ENCODE measurements at regions not wholly inside any gene's neighbourhood (a gene's known extent, or its start where the extent isn't known, plus 50 kb on each side); places are given as distances from the start of the nearest gene placed in this dataset.

GRCh38 chr13:31949486-31949885, 82.1 kb upstream of the FRY start:
- TF ChIP-seq CTCF (conservative IDR thresholded peaks at IDR 0.05) = no peak

GRCh38 chr13:31950111-31950815, 81.3 kb upstream of the FRY start:
- no peak for TF ChIP-seq CTCF (conservative IDR thresholded peaks at IDR 0.05)
- no peak overlapping the region for H3K27ac ChIP-seq

More at GRCh38 chr13:31949486-31949885, 82.1 kb upstream of the FRY start:
- H3K27ac ChIP-seq = no peak overlapping the region

GRCh38 chr13:31951215-31951678, 80.3 kb upstream of the FRY start:
- no peak overlapping the region for H3K27ac ChIP-seq
- TF ChIP-seq CTCF (conservative IDR thresholded peaks at IDR 0.05) = no peak

GRCh38 chr13:31952641-31953380, 78.8 kb upstream of the FRY start:
- no peak overlapping the region for H3K27ac ChIP-seq
- no peak for TF ChIP-seq CTCF (conservative IDR thresholded peaks at IDR 0.05)

GRCh38 chr13:31955101-31955500, 76.5 kb upstream of the FRY start:
- no peak overlapping the region for H3K27ac ChIP-seq
- TF ChIP-seq CTCF (conservative IDR thresholded peaks at IDR 0.05) = no peak

GRCh38 chr13:31955741-31956140, 75.8 kb upstream of the FRY start:
- no peak overlapping the region for H3K27ac ChIP-seq
- no peak for TF ChIP-seq CTCF (conservative IDR thresholded peaks at IDR 0.05)

- no peak overlapping the region for H3K27ac ChIP-seq
- no peak for TF ChIP-seq CTCF (conservative IDR thresholded peaks at IDR 0.05)
Measured at GRCh38 chr13:31956980-31957644, 74.5 kb upstream of the FRY start.

Measured in VCaP (cell line).